Endothelial cell of umbilical vein (primary cell): ENCODE measurements at regions not wholly inside any gene's neighbourhood (a gene's known extent, or its start where the extent isn't known, plus 50 kb on each side); places are given as distances from the start of the nearest gene placed in this dataset.

Experiments used
- BruUV-seq: library from RNA; stranded (reverse); fragments of 400-500 nt; replicated peaks from 2 replicates; lab custom pipeline; 2021; lab: Mats Ljungman, UMichigan
- CTCF ChIA-PET: fragments of 300-600, 350-600 bp; sonication (Branson Sonifier 250); formaldehyde crosslinking; loops from one replicate; lab custom pipeline; 2021; ENCODE audit warnings: antibody characterized with exemption, inconsistent platforms; lab: Charles Lee
- POLR2A ChIA-PET: fragments of 300-600, 350-600 bp; sonication (Branson Sonifier 250); formaldehyde crosslinking; loops from one replicate; lab custom pipeline; 2021; ENCODE audit warnings: antibody characterized with exemption, inconsistent platforms; lab: Charles Lee
- DNase-seq: peaks from one replicate; pipeline ENCODE4 v3.0.0-alpha.2; 2011; ENCODE audit warnings: low read depth, low spot score
- FAIRE-seq: peaks from 2 replicates; lab custom pipeline; 2011; peaks lifted over from hg19 to GRCh38; lab: Jason Lieb, UNC
- H2AFZ ChIP-seq: 2 replicates; pipeline ENCODE4 v1.6.0; 2012; ENCODE audit warnings: low read depth, low read length, control low read depth, inconsistent platforms
- H3K27ac ChIP-seq: 2 replicates; pipeline ENCODE4 v1.5.1; 2011; ENCODE audit warnings: low read depth, mild to moderate bottlenecking, control low read depth, low read length, moderate library complexity; ENCODE audit not compliant: insufficient read depth
- H3K27me3 ChIP-seq, 2 experiments: 2 replicates each; pipeline versions ENCODE4 v1.6.0 to v1.6.1; 2011; ENCODE audit warnings: low read length in 2 of 2, mixed read lengths in 1 of 2; ENCODE audit not compliant: control insufficient read depth in 2 of 2, insufficient read depth in 2 of 2
- H3K36me3 ChIP-seq, 2 experiments: 2 replicates in 1 of 2; 3 replicates in 1 of 2; pipeline ENCODE4 v1.5.1; 2011; ENCODE audit warnings: low read length in 2 of 2, mild to moderate bottlenecking in 1 of 2, moderate library complexity in 1 of 2; ENCODE audit not compliant: control insufficient read depth in 2 of 2, insufficient read depth in 2 of 2; ENCODE audit errors: extremely low read depth in 1 of 2
- H3K4me1 ChIP-seq: 3 replicates; pipeline ENCODE4 v1.5.1; 2011; ENCODE audit warnings: mild to moderate bottlenecking, low read length; ENCODE audit not compliant: control insufficient read depth, insufficient read depth; ENCODE audit errors: extremely low read depth
- H3K4me2 ChIP-seq: 2 replicates; pipeline ENCODE4 v1.6.1; 2011; ENCODE audit warnings: low read length, control low read depth, mixed read lengths; ENCODE audit not compliant: insufficient read depth
- H3K4me3 ChIP-seq, 3 experiments: fragments of 200-600 bp in 1 of 3; sonication (generic), shearing (Covaris generic) in 1 of 3; replicated peaks in 1 of 3; 2 replicates each; pipeline ENCODE4 v1.5.1; 2011 to 2016; ENCODE audit warnings: control low read depth in 3 of 3, low read length in 3 of 3, mild to moderate bottlenecking in 2 of 3, inconsistent platforms in 1 of 3, low read depth in 1 of 3, moderate library complexity in 1 of 3; ENCODE audit not compliant: insufficient read depth in 1 of 3
- H3K79me2 ChIP-seq: 2 replicates; pipeline ENCODE4 v1.6.0; 2012; ENCODE audit warnings: low read length, inconsistent platforms; ENCODE audit not compliant: control insufficient read depth, insufficient read depth
- H3K9ac ChIP-seq: replicated peaks from 2 replicates; pipeline ENCODE3; 2011; ENCODE audit warnings: low read length, control low read depth; ENCODE audit not compliant: insufficient read depth; ENCODE audit errors: extremely low read depth
- H3K9me1 ChIP-seq: replicated peaks from 3 replicates; pipeline ENCODE4 v1.6.0; 2011; ENCODE audit warnings: mild to moderate bottlenecking, low read length; ENCODE audit not compliant: control insufficient read depth, insufficient read depth; ENCODE audit errors: extremely low read depth
- H3K9me3 ChIP-seq: replicated peaks from 2 replicates; pipeline ENCODE4 v1.5.1; 2012; ENCODE audit warnings: low read length, inconsistent platforms; ENCODE audit not compliant: control insufficient read depth, insufficient read depth
- H4K20me1 ChIP-seq: replicated peaks from 2 replicates; pipeline ENCODE3; 2011; ENCODE audit warnings: mild to moderate bottlenecking, low read length; ENCODE audit not compliant: control insufficient read depth, insufficient read depth; ENCODE audit errors: extremely low read depth
- CTCF ChIP-seq, 2 donors: IDR thresholded peaks; 1 replicate in 1 of 2; 2 replicates in 1 of 2; pipeline ENCODE4 v1.5.1; 2011; ENCODE audit warnings: low read length in 2 of 2, mild to moderate bottlenecking in 2 of 2, moderate library complexity in 2 of 2, control low read depth in 1 of 2, inconsistent platforms in 1 of 2, low read depth in 1 of 2; ENCODE audit not compliant: insufficient read depth in 1 of 2; ENCODE audit errors: extremely low read depth in 1 of 2
- EZH2 ChIP-seq: IDR thresholded peaks from 2 replicates; pipeline ENCODE4 v1.6.1; 2012; ENCODE audit warnings: borderline replicate concordance, low read depth, mild to moderate bottlenecking, moderate library complexity, low read length, inconsistent platforms; ENCODE audit not compliant: severe bottlenecking
- FOS ChIP-seq: IDR thresholded peaks from 2 replicates; pipeline ENCODE4 v1.6.1; 2011; ENCODE audit warnings: mild to moderate bottlenecking, low read length, moderate library complexity, borderline replicate concordance; ENCODE audit not compliant: insufficient read depth
- GATA2 ChIP-seq: IDR thresholded peaks from 2 replicates; pipeline ENCODE4 v1.7.0; 2011; ENCODE audit warnings: low read depth, mild to moderate bottlenecking, moderate library complexity, mixed read lengths, low read length; ENCODE audit not compliant: insufficient read length, insufficient read depth
- JUN ChIP-seq: IDR thresholded peaks from 2 replicates; pipeline ENCODE4 v1.6.1; 2011; ENCODE audit warnings: borderline replicate concordance, low read depth; ENCODE audit not compliant: insufficient read length, insufficient read depth
- MAX ChIP-seq: IDR thresholded peaks from 2 replicates; pipeline ENCODE4 v1.6.1; 2011; ENCODE audit not compliant: insufficient read depth, insufficient read length
- MYC ChIP-seq: IDR thresholded peaks from one replicate; pipeline ENCODE4 v1.6.1; 2011; ENCODE audit warnings: mild to moderate bottlenecking, low read depth, low read length
- POLR2A ChIP-seq: IDR thresholded peaks from 2 replicates; pipeline ENCODE4 v1.6.1; 2012; ENCODE audit warnings: low read depth, mild to moderate bottlenecking, control low read depth, low read length
- POLR2AphosphoS5 ChIP-seq: IDR thresholded peaks from 2 replicates; pipeline ENCODE4 v1.6.1; 2012; ENCODE audit warnings: low read depth, mild to moderate bottlenecking, control low read depth, low read length, moderate library complexity; ENCODE audit not compliant: insufficient read depth
- dilution Hi-C: fragments of 300-500 bp; cut with MboI; formaldehyde crosslinking; loops from one replicate; pipeline ENCODE4 v1.15.0; 2019; ENCODE audit warnings: low sequenced_read_pairs; ENCODE audit not compliant: extremely low pct_ligation_motif_present
- intact Hi-C: fragments of 100-400 bp; cut with micrococcal nuclease; formaldehyde crosslinking; loops from one replicate; pipeline ENCODE4 v1.10.0; 2022

- H3K9me3 ChIP-seq: no peaks in the 10 kb centered on the region
- H3K9me1 ChIP-seq: no peaks in the 10 kb centered on the region
- no peaks in the 10 kb centered on the region for H3K4me1 ChIP-seq
- TF ChIP-seq JUN (no peak), MYC (no peak), MAX (no peak), GATA2 (no peak), FOS (no peak), EZH2 (no peak), CTCF (IDR thresholded peaks at IDR 0.05; ENCODE audit: extremely low read depth in 1 of 2, insufficient read depth in 1 of 2, low read depth in 1 of 2, low read length in 2 of 2) (no peak), POLR2A (no peak), POLR2AphosphoS5 (no peak)
- H3K4me3 ChIP-seq: no peak overlapping the region
- intact Hi-C loops: no loop called here
- ChIA-PET CTCF (no interaction called here), POLR2A (no interaction called here)
- BruUV-seq: no TSS peak
- H3K9ac ChIP-seq: no peak overlapping the region
- no peaks in the 10 kb centered on the region for H3K27me3 ChIP-seq
- no peak for FAIRE-seq
- H3K4me2 ChIP-seq: no peak overlapping the region
- H3K36me3 ChIP-seq: no peaks in the 10 kb centered on the region
- no peaks in the 10 kb centered on the region for H3K79me2 ChIP-seq
- no peak for DNase-seq
- no peak overlapping the region for H3K27ac ChIP-seq
- no peaks in the 10 kb centered on the region for H4K20me1 ChIP-seq
- H2AFZ ChIP-seq: no peak overlapping the region
- dilution Hi-C loops: no loop called here
Observed at GRCh38 chr1:30242722-30243457, 480.5 kb downstream of the MATN1 start.
